ENCODE measurements at regions not wholly inside any gene's neighbourhood (a gene's known extent, or its start where the extent isn't known, plus 50 kb on each side); places are given as distances from the start of the nearest gene placed in this dataset.

- no peak for TF ChIP-seq CTCF (IDR thresholded peaks at IDR 0.05; ENCODE audit: insufficient read depth, low read length, poor library complexity, severe bottlenecking)
- TF ChIP-seq EZH2phosphoT487 (conservative IDR thresholded peaks at IDR 0.05; ENCODE audit: low read length): no peak
These were observed 116.7 kb downstream of the MID1IP1 start for GRCh38 chrX:38917954-38918353.
